ENCODE measurements at regions not wholly inside any gene's neighbourhood (a gene's known extent, or its start where the extent isn't known, plus 50 kb on each side); places are given as distances from the start of the nearest gene placed in this dataset.

GRCh38 chr21:41673071-41673470, 93.8 kb downstream of the RIPK4 start:
- DNase-seq = no peak
- in situ Hi-C loops (cut with MboI; ENCODE audit: low pct_unique_long_range_greater_than_20kb, low sequenced_read_pairs) = no loop called here

GRCh38 chr21:41672543-41672915, 94.3 kb downstream of the RIPK4 start:
- no peak for DNase-seq
- in situ Hi-C loops (cut with MboI; ENCODE audit: low pct_unique_long_range_greater_than_20kb, low sequenced_read_pairs) = no loop called here

DNA sequence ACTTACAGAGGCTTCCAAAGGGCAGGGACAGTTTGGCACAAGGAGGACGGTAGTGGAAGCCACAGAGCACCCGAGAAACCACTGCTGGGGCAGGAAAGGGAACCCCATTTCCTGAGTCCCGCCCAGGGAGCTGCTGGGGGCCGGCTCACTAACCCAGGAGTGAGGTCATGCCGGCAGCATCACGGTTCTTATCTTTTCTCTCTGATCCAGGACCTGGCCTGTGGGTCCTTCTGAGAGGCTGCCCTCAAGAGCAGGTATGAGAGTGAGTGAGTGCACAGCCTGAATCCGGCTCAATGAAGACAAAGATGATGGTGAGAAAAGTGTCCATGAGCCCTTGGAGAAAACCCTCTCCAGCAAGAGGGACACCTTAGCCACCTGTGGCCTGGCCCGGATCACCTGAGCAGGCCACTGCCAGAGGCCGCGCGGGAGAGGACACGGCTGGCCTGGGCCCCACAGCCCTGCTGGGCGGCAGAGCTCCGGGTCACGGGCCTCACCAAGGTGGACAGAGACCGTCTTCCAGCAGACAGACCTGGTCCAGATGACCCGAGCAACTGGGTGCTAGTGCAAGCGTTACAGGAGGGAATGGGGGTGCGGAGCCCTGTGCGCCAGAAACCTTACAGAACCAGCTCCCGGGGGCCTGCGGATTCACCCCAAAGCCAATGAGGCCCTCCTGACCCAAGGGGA, 94.9 kb downstream of the RIPK4 start:
- no peak for DNase-seq
- in situ Hi-C loops (cut with MboI; ENCODE audit: low pct_unique_long_range_greater_than_20kb, low sequenced_read_pairs) = no loop called here

- no peak for DNase-seq
- in situ Hi-C loops (cut with MboI; ENCODE audit: low pct_unique_long_range_greater_than_20kb, low sequenced_read_pairs) = no loop called here
Measured at GRCh38 chr21:41671212-41671762, 95.6 kb downstream of the RIPK4 start.

GRCh38 chr21:41670056-41670805, 96.6 kb downstream of the RIPK4 start:
- no peak for DNase-seq
- in situ Hi-C loops (cut with MboI; ENCODE audit: low pct_unique_long_range_greater_than_20kb, low sequenced_read_pairs) = no loop called here

GRCh38 chr21:41669533-41669830, 97.4 kb downstream of the RIPK4 start:
- in situ Hi-C loops (cut with MboI; ENCODE audit: low pct_unique_long_range_greater_than_20kb, low sequenced_read_pairs) = no loop called here
- no peak for DNase-seq

- no peak for DNase-seq
- in situ Hi-C loops (cut with MboI; ENCODE audit: low pct_unique_long_range_greater_than_20kb, low sequenced_read_pairs) = no loop called here
Measured at GRCh38 chr21:41668686-41669532, 97.9 kb downstream of the RIPK4 start.

GRCh38 chr21:41668051-41668541, 98.8 kb downstream of the RIPK4 start:
- in situ Hi-C loops (cut with MboI; ENCODE audit: low pct_unique_long_range_greater_than_20kb, low sequenced_read_pairs) = no loop called here
- DNase-seq = no peak

- DNase-seq = no peak
- in situ Hi-C loops (cut with MboI; ENCODE audit: low pct_unique_long_range_greater_than_20kb, low sequenced_read_pairs) = no loop called here
Measured at GRCh38 chr21:41667136-41667535, 99.7 kb downstream of the RIPK4 start.

GRCh38 chr21:41666641-41667081, 100.2 kb downstream of the RIPK4 start:
- no peak for DNase-seq
- in situ Hi-C loops (cut with MboI; ENCODE audit: low pct_unique_long_range_greater_than_20kb, low sequenced_read_pairs) = no loop called here

DNA sequence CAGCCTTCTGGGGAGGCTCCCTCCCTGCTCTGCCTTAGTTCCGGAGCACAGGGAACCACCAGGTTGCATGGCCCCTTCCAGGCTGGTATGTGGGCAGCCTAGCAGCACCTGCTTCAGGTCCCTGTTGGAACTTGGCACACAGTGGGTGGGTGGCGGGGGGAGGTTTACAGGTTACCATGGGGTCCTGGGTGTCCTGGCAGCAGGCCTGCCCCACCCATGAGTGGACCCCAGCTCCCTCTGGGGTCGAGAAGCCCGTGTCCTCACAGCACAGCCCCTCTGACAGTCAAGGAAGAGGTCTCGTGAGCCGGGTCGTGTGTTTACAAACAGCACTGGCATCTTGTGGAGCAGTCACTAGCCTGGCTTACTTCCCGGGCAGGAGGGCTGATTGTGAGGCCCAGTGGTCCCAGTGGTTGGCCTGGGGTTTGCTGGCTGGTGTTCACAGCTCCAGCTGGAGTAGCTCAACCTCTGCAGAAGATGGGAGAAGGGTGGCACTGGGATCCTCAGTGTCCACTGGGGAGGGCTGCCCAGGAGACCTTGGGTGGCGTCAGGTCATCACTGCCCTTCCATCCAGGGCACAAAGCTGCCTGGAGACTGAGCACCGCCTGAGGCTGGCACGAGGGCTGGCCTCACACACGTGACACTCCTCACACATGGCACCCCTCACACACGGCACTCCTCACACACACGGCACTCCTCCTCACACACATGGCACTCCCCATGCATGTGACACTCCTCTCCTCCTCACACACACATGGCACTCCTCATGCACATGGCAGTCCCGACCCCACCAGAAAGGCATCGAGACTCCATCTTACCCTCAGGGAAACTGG, 100.9 kb downstream of the RIPK4 start:
- in situ Hi-C loops (cut with MboI; ENCODE audit: low pct_unique_long_range_greater_than_20kb, low sequenced_read_pairs) = no loop called here
- no peak for DNase-seq

- in situ Hi-C loops (cut with MboI; ENCODE audit: low pct_unique_long_range_greater_than_20kb, low sequenced_read_pairs) = no loop called here
- DNase-seq = no peak
Measured at GRCh38 chr21:41664881-41665765, 101.7 kb downstream of the RIPK4 start.

- in situ Hi-C loops (cut with MboI; ENCODE audit: low pct_unique_long_range_greater_than_20kb, low sequenced_read_pairs) = no loop called here
- DNase-seq = no peak
Measured at GRCh38 chr21:41663805-41664788, 102.8 kb downstream of the RIPK4 start.

GRCh38 chr21:41662761-41663160, 104.1 kb downstream of the RIPK4 start:
- in situ Hi-C loops (cut with MboI; ENCODE audit: low pct_unique_long_range_greater_than_20kb, low sequenced_read_pairs) = no loop called here
- DNase-seq = no peak

DNA sequence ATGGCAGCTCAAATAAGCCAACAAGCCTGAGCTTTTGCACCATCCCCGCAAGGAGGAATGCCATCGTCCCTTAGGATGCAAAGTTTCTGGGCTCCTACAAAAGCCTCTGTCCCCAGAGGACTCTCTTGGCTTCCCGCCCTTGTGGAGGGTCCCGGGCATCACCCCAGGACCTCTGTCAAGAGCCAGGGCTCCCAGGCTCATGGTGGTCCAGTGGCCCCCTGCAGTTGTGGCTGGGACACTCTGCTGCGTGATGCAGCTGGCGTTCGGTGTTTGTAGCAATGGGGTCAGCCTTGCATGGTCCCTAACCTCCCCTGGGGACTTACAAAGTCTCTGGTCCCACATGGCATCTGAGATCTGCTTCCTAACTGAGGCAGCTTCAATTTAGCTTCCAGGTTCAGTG, 104.7 kb downstream of the RIPK4 start:
- in situ Hi-C loops (cut with MboI; ENCODE audit: low pct_unique_long_range_greater_than_20kb, low sequenced_read_pairs) = no loop called here
- DNase-seq = no peak

DNA sequence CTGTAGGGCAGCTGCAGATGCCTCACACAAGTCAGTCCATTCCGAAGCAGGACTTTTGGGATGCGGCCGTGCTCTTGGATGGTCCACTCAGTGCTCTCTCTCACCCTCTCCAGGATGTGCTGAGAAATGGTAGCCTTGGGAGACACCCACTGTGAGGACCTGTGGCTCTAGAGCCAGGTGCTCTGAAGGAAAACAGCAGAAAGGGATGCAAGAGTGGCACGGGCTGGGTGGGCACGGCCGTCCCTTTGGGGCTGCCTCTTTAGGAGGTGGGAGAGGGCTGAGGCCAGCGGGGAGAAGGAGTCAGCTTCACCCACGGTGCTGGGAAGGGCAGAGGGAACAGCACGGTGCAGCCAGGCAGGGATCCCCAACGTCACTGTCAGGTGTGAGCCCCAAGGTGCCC, 106.1 kb downstream of the RIPK4 start:
- DNase-seq = no peak
- in situ Hi-C loops (cut with MboI; ENCODE audit: low pct_unique_long_range_greater_than_20kb, low sequenced_read_pairs) = no loop called here

Measured in KBM-7 (cell line).